SK-N-SH treated with all-trans-retinoic acid at 6 μM for 48 hours (cell line): ENCODE measurements at regions not wholly inside any gene's neighbourhood (a gene's known extent, or its start where the extent isn't known, plus 50 kb on each side); places are given as distances from the start of the nearest gene placed in this dataset.

Experiments
- CSDC2 ChIP-seq: fragments of 250-450 bp; sonication (Bioruptor Pico); IDR thresholded peaks from 2 replicates; pipeline ENCODE4 v1.5.0; 2020; ENCODE audit warnings: mild to moderate bottlenecking, moderate library complexity
- ESRRG ChIP-seq: fragments of 250-450 bp; sonication (Bioruptor Pico); IDR thresholded peaks from 2 replicates; pipeline ENCODE4 v1.6.1; 2021; ENCODE audit warnings: mild to moderate bottlenecking
- ISL1 ChIP-seq: fragments of 250-450 bp; sonication (Bioruptor Pico); IDR thresholded peaks from 2 replicates; pipeline ENCODE4 v2.1.2; 2022; ENCODE audit warnings: mild to moderate bottlenecking, moderate library complexity
- RARB ChIP-seq: fragments of 250-450 bp; sonication (Bioruptor Pico); IDR thresholded peaks from 2 replicates; pipeline ENCODE4 v1.8.0; 2021; ENCODE audit warnings: mild to moderate bottlenecking, moderate library complexity
- TCF4 ChIP-seq: fragments of 250-450 bp; sonication (Bioruptor Pico); IDR thresholded peaks from 2 replicates; pipeline ENCODE4 v1.8.0; 2021; ENCODE audit warnings: mild to moderate bottlenecking, moderate library complexity, borderline replicate concordance
- TOX ChIP-seq: fragments of 250-450 bp; sonication (Bioruptor Pico); IDR thresholded peaks from 2 replicates; pipeline ENCODE4 v1.8.0; 2021; ENCODE audit warnings: mild to moderate bottlenecking, moderate library complexity, borderline replicate concordance
- ZC3H10 ChIP-seq: fragments of 250-450 bp; sonication (Bioruptor Pico); IDR thresholded peaks from 2 replicates; pipeline ENCODE4 v1.5.1; 2021; ENCODE audit warnings: mild to moderate bottlenecking, moderate library complexity
- ZFP3 ChIP-seq: fragments of 250-450 bp; sonication (Bioruptor Pico); IDR thresholded peaks from 2 replicates; pipeline ENCODE4 v1.5.0; 2020; ENCODE audit warnings: mild to moderate bottlenecking, moderate library complexity
- ZNF70 ChIP-seq: fragments of 450-650 bp; formaldehyde crosslinking; IDR thresholded peaks from 2 replicates; pipeline ENCODE4 v1.5.0; 2020; ENCODE audit warnings: mild to moderate bottlenecking, moderate library complexity
- ZNF8 ChIP-seq: fragments of 450-650 bp; formaldehyde crosslinking; IDR thresholded peaks from 2 replicates; pipeline ENCODE4 v1.5.0; 2020; ENCODE audit warnings: mild to moderate bottlenecking, moderate library complexity
- TF ChIP-seq, protein P1 (sequence below): fragments of 250-450 bp; sonication (Bioruptor Pico); IDR thresholded peaks from 2 replicates; pipeline ENCODE4 v1.8.0; 2020; ENCODE audit warnings: mild to moderate bottlenecking, moderate library complexity, borderline replicate concordance
- TF ChIP-seq, protein P2 (sequence below): fragments of 250-450 bp; sonication (Bioruptor Pico); IDR thresholded peaks from 2 replicates; pipeline ENCODE4 v1.5.1; 2020; ENCODE audit warnings: low read depth, mild to moderate bottlenecking, moderate library complexity
- TF ChIP-seq, protein P3 (sequence below): fragments of 250-450 bp; sonication (Bioruptor Pico); IDR thresholded peaks from 2 replicates; pipeline ENCODE4 v1.5.0; 2020; ENCODE audit warnings: mild to moderate bottlenecking, moderate library complexity

DNA sequence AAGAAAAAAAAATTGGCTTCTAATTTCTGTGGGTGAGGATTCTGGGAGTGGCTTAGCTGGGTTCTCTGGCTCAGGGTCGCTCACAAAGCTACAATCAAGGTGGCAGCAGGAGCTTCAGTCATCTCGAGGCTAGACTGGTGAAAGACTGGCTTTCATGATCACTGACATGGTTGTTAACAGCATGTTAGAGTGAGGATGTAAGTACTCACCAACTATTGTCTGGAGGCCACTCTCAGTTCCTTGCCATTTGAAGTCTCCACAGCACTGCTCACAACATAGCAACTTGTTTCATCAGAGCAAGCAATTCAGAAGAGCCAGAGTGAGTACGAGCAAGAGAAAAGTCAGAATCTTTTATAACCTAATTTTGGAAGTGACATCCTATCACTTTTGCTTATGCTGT, 145.7 kb upstream of the PRSS16 start:
- TF ChIP-seq ISL1 (no peak), ZC3H10 (CRISPR knock-in tag) (no peak), ZNF70 (no peak), ESRRG (CRISPR knock-in tag) (no peak), CSDC2 (CRISPR knock-in tag) (no peak), ZFP3 (CRISPR knock-in tag) (no peak), TCF4 (no peak), RARB (no peak), TOX (no peak), ZNF8 (no peak)
- TF ChIP-seq, protein P1, sequence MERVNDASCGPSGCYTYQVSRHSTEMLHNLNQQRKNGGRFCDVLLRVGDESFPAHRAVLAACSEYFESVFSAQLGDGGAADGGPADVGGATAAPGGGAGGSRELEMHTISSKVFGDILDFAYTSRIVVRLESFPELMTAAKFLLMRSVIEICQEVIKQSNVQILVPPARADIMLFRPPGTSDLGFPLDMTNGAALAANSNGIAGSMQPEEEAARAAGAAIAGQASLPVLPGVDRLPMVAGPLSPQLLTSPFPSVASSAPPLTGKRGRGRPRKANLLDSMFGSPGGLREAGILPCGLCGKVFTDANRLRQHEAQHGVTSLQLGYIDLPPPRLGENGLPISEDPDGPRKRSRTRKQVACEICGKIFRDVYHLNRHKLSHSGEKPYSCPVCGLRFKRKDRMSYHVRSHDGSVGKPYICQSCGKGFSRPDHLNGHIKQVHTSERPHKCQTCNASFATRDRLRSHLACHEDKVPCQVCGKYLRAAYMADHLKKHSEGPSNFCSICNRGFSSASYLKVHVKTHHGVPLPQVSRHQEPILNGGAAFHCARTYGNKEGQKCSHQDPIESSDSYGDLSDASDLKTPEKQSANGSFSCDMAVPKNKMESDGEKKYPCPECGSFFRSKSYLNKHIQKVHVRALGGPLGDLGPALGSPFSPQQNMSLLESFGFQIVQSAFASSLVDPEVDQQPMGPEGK = no peak
- TF ChIP-seq, protein P2, sequence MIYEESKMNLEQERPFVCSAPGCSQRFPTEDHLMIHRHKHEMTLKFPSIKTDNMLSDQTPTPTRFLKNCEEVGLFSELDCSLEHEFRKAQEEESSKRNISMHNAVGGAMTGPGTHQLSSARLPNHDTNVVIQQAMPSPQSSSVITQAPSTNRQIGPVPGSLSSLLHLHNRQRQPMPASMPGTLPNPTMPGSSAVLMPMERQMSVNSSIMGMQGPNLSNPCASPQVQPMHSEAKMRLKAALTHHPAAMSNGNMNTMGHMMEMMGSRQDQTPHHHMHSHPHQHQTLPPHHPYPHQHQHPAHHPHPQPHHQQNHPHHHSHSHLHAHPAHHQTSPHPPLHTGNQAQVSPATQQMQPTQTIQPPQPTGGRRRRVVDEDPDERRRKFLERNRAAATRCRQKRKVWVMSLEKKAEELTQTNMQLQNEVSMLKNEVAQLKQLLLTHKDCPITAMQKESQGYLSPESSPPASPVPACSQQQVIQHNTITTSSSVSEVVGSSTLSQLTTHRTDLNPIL (CRISPR knock-in tag) = no peak
- TF ChIP-seq, protein P3, sequence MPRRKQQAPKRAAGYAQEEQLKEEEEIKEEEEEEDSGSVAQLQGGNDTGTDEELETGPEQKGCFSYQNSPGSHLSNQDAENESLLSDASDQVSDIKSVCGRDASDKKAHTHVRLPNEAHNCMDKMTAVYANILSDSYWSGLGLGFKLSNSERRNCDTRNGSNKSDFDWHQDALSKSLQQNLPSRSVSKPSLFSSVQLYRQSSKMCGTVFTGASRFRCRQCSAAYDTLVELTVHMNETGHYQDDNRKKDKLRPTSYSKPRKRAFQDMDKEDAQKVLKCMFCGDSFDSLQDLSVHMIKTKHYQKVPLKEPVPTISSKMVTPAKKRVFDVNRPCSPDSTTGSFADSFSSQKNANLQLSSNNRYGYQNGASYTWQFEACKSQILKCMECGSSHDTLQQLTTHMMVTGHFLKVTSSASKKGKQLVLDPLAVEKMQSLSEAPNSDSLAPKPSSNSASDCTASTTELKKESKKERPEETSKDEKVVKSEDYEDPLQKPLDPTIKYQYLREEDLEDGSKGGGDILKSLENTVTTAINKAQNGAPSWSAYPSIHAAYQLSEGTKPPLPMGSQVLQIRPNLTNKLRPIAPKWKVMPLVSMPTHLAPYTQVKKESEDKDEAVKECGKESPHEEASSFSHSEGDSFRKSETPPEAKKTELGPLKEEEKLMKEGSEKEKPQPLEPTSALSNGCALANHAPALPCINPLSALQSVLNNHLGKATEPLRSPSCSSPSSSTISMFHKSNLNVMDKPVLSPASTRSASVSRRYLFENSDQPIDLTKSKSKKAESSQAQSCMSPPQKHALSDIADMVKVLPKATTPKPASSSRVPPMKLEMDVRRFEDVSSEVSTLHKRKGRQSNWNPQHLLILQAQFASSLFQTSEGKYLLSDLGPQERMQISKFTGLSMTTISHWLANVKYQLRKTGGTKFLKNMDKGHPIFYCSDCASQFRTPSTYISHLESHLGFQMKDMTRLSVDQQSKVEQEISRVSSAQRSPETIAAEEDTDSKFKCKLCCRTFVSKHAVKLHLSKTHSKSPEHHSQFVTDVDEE = no peak
